ENCODE measurements at regions not wholly inside any gene's neighbourhood (a gene's known extent, or its start where the extent isn't known, plus 50 kb on each side); places are given as distances from the start of the nearest gene placed in this dataset.

DNA sequence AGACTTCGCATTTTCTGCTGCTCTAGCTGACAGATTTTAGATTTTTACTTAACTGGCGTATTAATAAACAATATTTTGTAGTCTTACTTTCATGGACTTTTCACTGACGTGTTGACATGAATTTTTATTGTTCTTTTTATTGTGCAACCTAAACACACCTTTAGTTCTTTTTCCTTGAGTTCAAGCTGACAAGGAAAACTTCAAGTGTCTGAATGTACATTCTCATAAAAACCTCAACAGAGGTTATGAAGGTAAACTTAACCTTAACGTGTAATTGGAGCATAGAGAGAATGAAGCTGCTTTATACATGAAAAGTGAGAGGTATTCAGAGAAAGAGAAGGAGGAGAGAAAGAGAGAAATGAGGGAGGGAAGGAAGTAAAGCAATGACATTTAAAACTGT lies 364.3 kb upstream of the CT83 start:
- Mint-ChIP-seq H3K4me1 (peaks cover 27 to 46% of the 10 kb centered on the region in 2 experiments), H3K27ac (no peak overlapping the region)
- no CpG with 5 or more reads among the region's 4 CpGs for WGBS (ENCODE audit: extremely low coverage, insufficient read length, low lambda C conversion rate)

More for the DNA sequence above, 364.3 kb upstream of the CT83 start:
- H2BK120ac ChIP-seq (ENCODE audit: low read depth, low read length, poor library complexity, severe bottlenecking) = no peak overlapping the region
- H3K27me3 Mint-ChIP-seq (ENCODE audit: low read depth) = no peaks in the 10 kb centered on the region
- no peak overlapping the region for H3K56ac ChIP-seq (ENCODE audit: insufficient read length, low read depth, low read length)
- no peak overlapping the region for H2BK12ac ChIP-seq (ENCODE audit: insufficient read length, low read depth, low read length)
- no peaks in the 10 kb centered on the region for H3K23me2 ChIP-seq (ENCODE audit: insufficient read length, low read depth, low read length, poor library complexity, severe bottlenecking)
- no peak overlapping the region for H2BK5ac ChIP-seq (ENCODE audit: insufficient read length, low read length)
- no peak overlapping the region for H3K9ac ChIP-seq (ENCODE audit: extremely low read depth, insufficient read length, low read length)
- H3K9me3 ChIP-seq (ENCODE audit: control insufficient read depth, low read depth, low read length) = no peaks in the 10 kb centered on the region
- H4K91ac ChIP-seq (ENCODE audit: insufficient read length, low read depth, low read length) = no peak overlapping the region
- no peaks in the 10 kb centered on the region for H3K79me2 ChIP-seq (ENCODE audit: insufficient read depth, low read length)
- peaks cover 0 to 4% (median 0%) of the 10 kb centered on the region in 3 experiments; a peak in 3 of 7 replicates for H3K36me3 Mint-ChIP-seq (ENCODE audit: insufficient read depth in 1 of 3, low read depth in 3 of 3)
- H3K9me3 Mint-ChIP-seq = 0 out of 5 replicates have a peak, but pooled peaks cover 0 to 2% of the 10 kb centered on the region in 2 experiments
- no peak overlapping the region for H4K5ac ChIP-seq (ENCODE audit: insufficient read length, low read depth, low read length)
- H3K4me2 ChIP-seq (ENCODE audit: insufficient read depth, insufficient read length, low read length) = no peak overlapping the region
- no peak overlapping the region for H2BK20ac ChIP-seq (ENCODE audit: low read depth, low read length, poor library complexity, severe bottlenecking)
- no peaks in the 10 kb centered on the region for H3K27me3 ChIP-seq (ENCODE audit: insufficient read depth, low read length)
- H2AK5ac ChIP-seq (ENCODE audit: insufficient read length, low read length) = no peak overlapping the region
- peaks cover 6% of the 10 kb centered on the region for H3K4me1 ChIP-seq (ENCODE audit: insufficient read depth, low read length)
- H4K20me1 ChIP-seq (ENCODE audit: control insufficient read depth, insufficient read depth, insufficient read length) = no peaks in the 10 kb centered on the region
- no peak overlapping the region for H3K4ac ChIP-seq (ENCODE audit: low read depth, low read length)
- H3K79me1 ChIP-seq (ENCODE audit: insufficient read depth, low read depth, low read length, poor library complexity, severe bottlenecking) = no peaks in the 10 kb centered on the region
- no peak overlapping the region for H4K8ac ChIP-seq (replicated peaks; ENCODE audit: insufficient read length, low read depth, low read length)
- H3K18ac ChIP-seq (ENCODE audit: insufficient read length, low read depth, low read length) = no peak overlapping the region
- no peak overlapping the region for H3K23ac ChIP-seq (ENCODE audit: insufficient read length, low read depth, low read length)
- no peak overlapping the region for H2AFZ ChIP-seq (ENCODE audit: low read length)
- no peak overlapping the region for H3T11ph ChIP-seq (ENCODE audit: low read length)
- no peak overlapping the region for H3K27ac ChIP-seq (ENCODE audit: insufficient read length, low read depth, low read length)
- no peak for DNase-seq
- H2BK15ac ChIP-seq (ENCODE audit: low read depth, low read length) = no peak overlapping the region
- no peak overlapping the region for H3K14ac ChIP-seq (ENCODE audit: insufficient read depth, low read length)
- TF ChIP-seq, protein P1, sequence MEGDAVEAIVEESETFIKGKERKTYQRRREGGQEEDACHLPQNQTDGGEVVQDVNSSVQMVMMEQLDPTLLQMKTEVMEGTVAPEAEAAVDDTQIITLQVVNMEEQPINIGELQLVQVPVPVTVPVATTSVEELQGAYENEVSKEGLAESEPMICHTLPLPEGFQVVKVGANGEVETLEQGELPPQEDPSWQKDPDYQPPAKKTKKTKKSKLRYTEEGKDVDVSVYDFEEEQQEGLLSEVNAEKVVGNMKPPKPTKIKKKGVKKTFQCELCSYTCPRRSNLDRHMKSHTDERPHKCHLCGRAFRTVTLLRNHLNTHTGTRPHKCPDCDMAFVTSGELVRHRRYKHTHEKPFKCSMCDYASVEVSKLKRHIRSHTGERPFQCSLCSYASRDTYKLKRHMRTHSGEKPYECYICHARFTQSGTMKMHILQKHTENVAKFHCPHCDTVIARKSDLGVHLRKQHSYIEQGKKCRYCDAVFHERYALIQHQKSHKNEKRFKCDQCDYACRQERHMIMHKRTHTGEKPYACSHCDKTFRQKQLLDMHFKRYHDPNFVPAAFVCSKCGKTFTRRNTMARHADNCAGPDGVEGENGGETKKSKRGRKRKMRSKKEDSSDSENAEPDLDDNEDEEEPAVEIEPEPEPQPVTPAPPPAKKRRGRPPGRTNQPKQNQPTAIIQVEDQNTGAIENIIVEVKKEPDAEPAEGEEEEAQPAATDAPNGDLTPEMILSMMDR (conservative IDR thresholded peaks at IDR 0.05) = no peak
- no peak overlapping the region for H3K4me3 Mint-ChIP-seq
